Gastroesophageal sphincter (tissue), 4 donors: ENCODE measurements at regions not wholly inside any gene's neighbourhood (a gene's known extent, or its start where the extent isn't known, plus 50 kb on each side); places are given as distances from the start of the nearest gene placed in this dataset.

Experiments
- ATAC-seq: fragments of 150-250 bp; one replicate; pipeline ENCODE4 v1.9.1; 2016; ENCODE audit warnings: mild to moderate bottlenecking, moderate library complexity
- H3K27ac ChIP-seq, 4 donors: fragments of 200-600 bp; sonication (generic) in 3 of 4; 1 replicate in 3 of 4; 2 replicates in 1 of 4; pipeline ENCODE4 v1.5.1; 2016 to 2019
- H3K27me3 ChIP-seq: fragments of 200-600 bp; sonication (generic); one replicate; pipeline ENCODE4 v1.5.1; 2019
- H3K36me3 ChIP-seq, 2 donors: fragments of 200-600 bp; sonication (generic); one replicate each; pipeline ENCODE4 v1.5.1; 2019; ENCODE audit warnings: control low read depth in 1 of 2
- H3K4me1 ChIP-seq, 3 donors: fragments of 200-600 bp; sonication (generic); 1 replicate in 2 of 3; 2 replicates in 1 of 3; pipeline ENCODE4 v1.5.1; 2016 to 2019; ENCODE audit warnings: control low read depth in 2 of 3
- H3K4me3 ChIP-seq, 2 donors: fragments of 200-600 bp; sonication (generic); one replicate each; pipeline ENCODE4 v1.5.1; 2019; ENCODE audit warnings: mild to moderate bottlenecking in 1 of 2, moderate library complexity in 1 of 2
- H3K9me3 ChIP-seq, 3 donors: fragments of 200-600 bp; sonication (generic); one replicate each; pipeline ENCODE4 v1.5.1; 2017 to 2019; ENCODE audit warnings: control low read depth in 2 of 3
- EP300 ChIP-seq: sonication (generic); formaldehyde crosslinking; IDR thresholded peaks from one replicate; pipeline ENCODE4 v1.6.1; 2017; ENCODE audit warnings: antibody characterized with exemption, mild to moderate bottlenecking
- POLR2A ChIP-seq, 2 donors: fragments of 450-650 bp; IDR thresholded peaks; one replicate each; pipeline ENCODE4 v1.6.1; 2017; ENCODE audit warnings: antibody characterized with exemption in 2 of 2, mild to moderate bottlenecking in 2 of 2, moderate library complexity in 1 of 2
- POLR2AphosphoS5 ChIP-seq: sonication (generic); formaldehyde crosslinking; IDR thresholded peaks from one replicate; pipeline ENCODE4 v1.6.1; 2017; ENCODE audit warnings: antibody characterized with exemption
- WGBS, 2 donors: methylation state at CpG; one replicate each; pipeline ENCODE4 v1.1.5; 2018; ENCODE audit warnings: low coverage in 1 of 2; 5-methylcytosine and 5-hydroxymethylcytosine counted together
- TF ChIP-seq, protein P1 (sequence below), 4 experiments: fragments of 200-600 bp in 2 of 4; fragments of 450-650 bp in 2 of 4; sonication (generic) in 1 of 4; IDR thresholded peaks; one replicate each; pipeline ENCODE4 v1.5.1; 2017 to 2019; ENCODE audit warnings: antibody characterized with exemption in 4 of 4, mild to moderate bottlenecking in 2 of 4, moderate library complexity in 2 of 4

DNA sequence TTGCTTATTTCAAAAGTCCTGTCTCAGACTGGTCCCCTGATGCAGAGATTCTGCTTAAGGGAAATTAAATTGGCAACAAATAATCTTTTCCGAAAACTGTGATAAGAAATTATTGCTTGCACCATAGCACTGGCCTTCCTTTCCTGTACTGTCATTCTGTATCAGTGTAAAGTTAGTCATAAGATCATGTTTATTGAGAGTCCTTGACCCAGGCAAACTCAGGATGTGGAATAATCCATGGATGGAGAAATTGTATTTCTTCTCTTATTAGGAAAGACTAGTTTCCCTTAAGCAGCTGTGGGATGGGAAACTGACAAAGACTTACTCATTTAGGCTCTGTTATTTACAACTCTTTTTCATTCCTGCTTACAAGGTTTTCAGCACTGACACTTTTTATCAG is 83.0 kb upstream of the RANBP6 start:
- Histone ChIP-seq H3K27ac (no peak overlapping the region), H3K4me1 (no peaks in the 10 kb centered on the region), H3K36me3 (no peaks in the 10 kb centered on the region), H3K4me3 (no peak overlapping the region), H3K27me3 (no peaks in the 10 kb centered on the region), H3K9me3 (no peaks in the 10 kb centered on the region)
- ATAC-seq, result no peak
- 89 to 100% methylated on average over 1 of the region's 1 CpG for WGBS, 2 donors
- TF ChIP-seq POLR2AphosphoS5, result no peak
- no peak for TF ChIP-seq EP300
- TF ChIP-seq, protein P1, sequence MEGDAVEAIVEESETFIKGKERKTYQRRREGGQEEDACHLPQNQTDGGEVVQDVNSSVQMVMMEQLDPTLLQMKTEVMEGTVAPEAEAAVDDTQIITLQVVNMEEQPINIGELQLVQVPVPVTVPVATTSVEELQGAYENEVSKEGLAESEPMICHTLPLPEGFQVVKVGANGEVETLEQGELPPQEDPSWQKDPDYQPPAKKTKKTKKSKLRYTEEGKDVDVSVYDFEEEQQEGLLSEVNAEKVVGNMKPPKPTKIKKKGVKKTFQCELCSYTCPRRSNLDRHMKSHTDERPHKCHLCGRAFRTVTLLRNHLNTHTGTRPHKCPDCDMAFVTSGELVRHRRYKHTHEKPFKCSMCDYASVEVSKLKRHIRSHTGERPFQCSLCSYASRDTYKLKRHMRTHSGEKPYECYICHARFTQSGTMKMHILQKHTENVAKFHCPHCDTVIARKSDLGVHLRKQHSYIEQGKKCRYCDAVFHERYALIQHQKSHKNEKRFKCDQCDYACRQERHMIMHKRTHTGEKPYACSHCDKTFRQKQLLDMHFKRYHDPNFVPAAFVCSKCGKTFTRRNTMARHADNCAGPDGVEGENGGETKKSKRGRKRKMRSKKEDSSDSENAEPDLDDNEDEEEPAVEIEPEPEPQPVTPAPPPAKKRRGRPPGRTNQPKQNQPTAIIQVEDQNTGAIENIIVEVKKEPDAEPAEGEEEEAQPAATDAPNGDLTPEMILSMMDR (IDR thresholded peaks at IDR 0.05), result no peak
- no peak for TF ChIP-seq POLR2A (IDR thresholded peaks at IDR 0.05)

DNA sequence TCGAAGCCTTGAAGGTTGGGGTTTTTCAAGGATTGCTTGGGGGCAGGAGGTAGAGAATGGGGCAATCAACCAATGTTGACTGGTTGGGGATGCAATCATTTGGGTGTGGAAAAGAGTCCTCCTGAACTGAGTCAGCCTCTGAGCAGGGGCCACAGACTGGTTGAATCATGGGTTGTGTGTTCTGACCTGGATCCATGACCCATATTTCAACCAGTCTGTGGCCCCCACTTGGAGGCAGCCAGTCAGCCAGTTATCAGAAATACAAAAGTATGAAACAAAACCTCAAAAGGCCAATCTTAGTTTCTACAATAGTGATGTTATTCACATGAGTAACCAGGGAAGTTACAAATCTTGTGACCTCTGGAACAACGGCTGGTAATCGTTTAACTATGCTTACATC is 81.4 kb upstream of the RANBP6 start:
- WGBS, 2 donors, result 60% methylated on average over 3 of the region's 3 CpGs; no CpG with 5 or more reads in 1 of the 2 donors
- Histone ChIP-seq H3K9me3 (no peaks in the 10 kb centered on the region), H3K4me1 (no peaks in the 10 kb centered on the region), H3K4me3 (no peak overlapping the region), H3K27me3 (no peaks in the 10 kb centered on the region), H3K27ac (no peak overlapping the region), H3K36me3 (no peaks in the 10 kb centered on the region)
- ATAC-seq, result no peak
- TF ChIP-seq POLR2A (IDR thresholded peaks at IDR 0.05) (no peak), POLR2AphosphoS5 (no peak), EP300 (no peak)
- TF ChIP-seq, protein P1 (IDR thresholded peaks at IDR 0.05), result no peak

DNA sequence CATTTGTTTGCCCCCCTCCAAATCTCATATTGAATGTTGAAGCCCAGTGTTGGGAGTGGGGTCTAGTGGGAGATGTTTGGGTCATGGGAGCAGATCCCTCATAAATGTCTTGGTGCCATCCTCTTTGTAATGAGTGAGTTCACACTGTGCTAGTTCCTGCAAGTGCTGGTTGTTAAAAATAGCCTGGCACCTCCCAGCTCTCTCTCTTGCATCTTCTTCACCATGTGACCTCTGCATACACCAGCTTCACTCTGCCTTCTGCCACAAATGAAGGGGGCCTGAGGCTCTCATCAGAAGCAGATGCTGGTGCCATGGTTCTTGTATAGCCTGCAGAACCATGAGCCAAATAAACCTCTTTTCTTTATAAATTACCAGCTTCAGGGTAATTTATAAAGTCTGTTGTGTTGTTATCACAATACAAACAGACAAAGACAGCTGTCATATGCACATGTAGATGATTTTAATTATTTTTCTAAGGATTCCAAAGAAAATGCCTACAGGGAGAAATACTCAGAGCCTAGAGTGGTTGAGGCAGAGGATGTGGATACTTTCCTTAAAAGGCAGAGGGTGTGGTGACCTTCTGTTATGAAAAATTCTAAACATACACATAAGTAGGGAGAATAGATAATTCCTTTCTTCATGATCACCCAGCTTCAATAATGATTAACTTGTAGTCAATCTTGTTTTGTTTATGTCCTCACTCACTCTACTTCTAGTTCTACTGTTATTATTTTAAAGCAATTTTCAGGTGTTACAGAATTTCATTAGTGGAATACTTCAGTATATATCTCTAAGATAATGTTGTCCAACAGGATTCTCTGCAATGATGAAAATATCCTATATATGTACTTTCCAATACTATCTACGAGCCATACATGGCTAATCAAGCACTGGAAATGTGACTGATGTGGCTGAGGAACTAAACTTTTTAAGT is 75.1 kb upstream of the RANBP6 start:
- Histone ChIP-seq H3K9me3 (no peaks in the 10 kb centered on the region), H3K36me3 (no peaks in the 10 kb centered on the region), H3K27me3 (no peaks in the 10 kb centered on the region), H3K4me3 (no peak overlapping the region), H3K27ac (no peak overlapping the region), H3K4me1 (no peaks in the 10 kb centered on the region)
- TF ChIP-seq EP300 (no peak), POLR2AphosphoS5 (no peak), POLR2A (IDR thresholded peaks at IDR 0.05) (no peak)
- TF ChIP-seq, protein P1 (IDR thresholded peaks at IDR 0.05), result no peak
- no peak for ATAC-seq
- 82 to 88% methylated on average over 1 of the region's 1 CpG for WGBS, 2 donors

DNA sequence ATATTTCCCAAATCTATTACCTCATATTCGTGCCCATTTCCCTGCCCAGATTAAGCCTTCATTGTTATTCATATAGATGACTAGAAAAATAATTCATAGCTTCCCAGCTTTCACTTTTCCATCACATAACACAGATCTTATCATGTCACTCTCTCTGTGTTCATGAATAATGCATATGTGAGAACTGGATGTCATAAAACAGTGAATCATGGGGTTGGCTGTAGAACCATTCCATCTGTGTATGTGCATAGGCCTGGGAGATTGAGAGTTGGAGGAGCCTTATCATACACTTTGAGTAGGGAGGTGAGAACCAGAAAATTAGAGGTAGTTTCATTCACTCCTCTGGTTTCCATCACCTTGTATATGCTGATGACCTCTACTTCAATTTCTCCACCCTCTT is 73.9 kb upstream of the RANBP6 start:
- no peaks in the 10 kb centered on the region for H3K27me3 ChIP-seq
- H3K4me1 ChIP-seq, result no peaks in the 10 kb centered on the region
- WGBS, 2 donors, result 79 to 83% methylated on average over 1 of the region's 1 CpG
- H3K36me3 ChIP-seq, result no peaks in the 10 kb centered on the region
- no peak overlapping the region for H3K27ac ChIP-seq
- no peaks in the 10 kb centered on the region for H3K9me3 ChIP-seq
- H3K4me3 ChIP-seq, result no peak overlapping the region
- TF ChIP-seq POLR2A (IDR thresholded peaks at IDR 0.05), result no peak
- TF ChIP-seq EP300, result no peak
- no peak for TF ChIP-seq POLR2AphosphoS5
- TF ChIP-seq, protein P1 (IDR thresholded peaks at IDR 0.05), result no peak
- ATAC-seq, result no peak
